A673 (cell line): ENCODE measurements at regions not wholly inside any gene's neighbourhood (a gene's known extent, or its start where the extent isn't known, plus 50 kb on each side); places are given as distances from the start of the nearest gene placed in this dataset.

Source experiments
- CTCF ChIP-seq: fragments of 300-800, 200-600 bp; sonication (generic); conservative IDR thresholded peaks from 2 replicates; pipeline ENCODE4 v1.5.1; 2017; ENCODE audit warnings: low read depth, mild to moderate bottlenecking, antibody characterized with exemption, low read length, moderate library complexity, mixed read lengths
- EZH2 ChIP-seq: fragments of 200-600 bp; sonication (generic); IDR thresholded peaks from 2 replicates; pipeline ENCODE4 v1.6.1; 2017; ENCODE audit warnings: borderline replicate concordance, low read depth, mild to moderate bottlenecking, mixed read lengths, antibody characterized with exemption, low read length; ENCODE audit not compliant: poor library complexity, severe bottlenecking

DNA sequence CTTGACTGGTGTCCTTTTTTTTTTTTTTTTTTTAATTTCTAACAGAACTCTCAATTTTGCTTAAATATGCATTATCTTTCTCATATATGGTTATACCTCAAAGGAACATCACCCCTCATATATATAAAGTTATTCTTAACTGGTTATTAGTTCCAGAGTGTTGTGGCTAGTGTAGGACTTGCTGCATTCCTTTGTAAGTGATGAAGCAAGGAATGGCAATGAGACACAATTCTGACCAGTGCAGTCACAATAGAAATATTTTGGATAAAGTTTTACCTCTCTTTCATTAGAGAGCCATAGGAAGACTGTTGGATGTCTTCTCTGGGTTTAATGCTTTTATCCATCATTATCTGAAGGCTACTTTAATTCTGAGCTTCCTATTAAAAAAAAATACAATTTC, 75.5 kb upstream of the CBLB start:
- TF ChIP-seq CTCF, result no peak
- no peak for TF ChIP-seq EZH2
